GM23248 (cell line): ENCODE measurements at regions not wholly inside any gene's neighbourhood (a gene's known extent, or its start where the extent isn't known, plus 50 kb on each side); places are given as distances from the start of the nearest gene placed in this dataset.

ENCODE experiments used
- EZH2 ChIP-seq: fragments of 200-600 bp; sonication (generic); IDR thresholded peaks from 2 replicates; pipeline ENCODE4 v1.6.1; 2018; ENCODE audit warnings: antibody characterized with exemption, mild to moderate bottlenecking; ENCODE audit not compliant: insufficient read depth, poor library complexity, severe bottlenecking
- EZH2phosphoT487 ChIP-seq: fragments of 200-600 bp; sonication (generic); IDR thresholded peaks from 2 replicates; pipeline ENCODE4 v1.6.1; 2018; ENCODE audit warnings: antibody characterized with exemption, moderate library complexity, mild to moderate bottlenecking, low read depth; ENCODE audit not compliant: insufficient read depth

- TF ChIP-seq EZH2: no peak
- no peak for TF ChIP-seq EZH2phosphoT487
These were observed 269.7 kb upstream of the PHF14 start for GRCh38 chr7:10703981-10704380.
